MCF 10A (cell line): ENCODE measurements at regions not wholly inside any gene's neighbourhood (a gene's known extent, or its start where the extent isn't known, plus 50 kb on each side); places are given as distances from the start of the nearest gene placed in this dataset.

Experiments
- BruUV-seq: library from RNA; stranded (reverse); fragments of 400-500 nt; replicated peaks from 2 replicates; lab custom pipeline; 2021; lab: Mats Ljungman, UMichigan
- CTCF ChIA-PET: fragments of 300-600 bp; sonication (Branson Sonifier 250); formaldehyde crosslinking; extraction: SDS; loops from one replicate; lab custom pipeline; 2021; ENCODE audit warnings: antibody characterized with exemption, inconsistent platforms; lab: Yijun Ruan, JAX
- POLR2A ChIA-PET: fragments of 300-600, 350-650 bp; sonication (Branson Sonifier 250); formaldehyde crosslinking; extraction: SDS; loops from one replicate; lab custom pipeline; 2020; ENCODE audit warnings: antibody characterized with exemption, inconsistent platforms; lab: Yijun Ruan, JAX
- DNase-seq: peaks from one replicate; pipeline ENCODE4 v3.0.0-alpha.2; 2018; ENCODE audit not compliant: unreplicated experiment
- H3K27ac Mint-ChIP-seq: one replicate; pipeline ENCODE4 v1.8.0; 2022; ENCODE audit warnings: mild to moderate bottlenecking, low read depth, mixed read lengths; ENCODE audit not compliant: unreplicated experiment
- H3K27me3 Mint-ChIP-seq: one replicate; pipeline ENCODE4 v1.8.0; 2022; ENCODE audit warnings: mixed read lengths; ENCODE audit not compliant: insufficient read depth, unreplicated experiment
- H3K36me3 Mint-ChIP-seq: one replicate; pipeline ENCODE4 v1.8.0; 2022; ENCODE audit warnings: mild to moderate bottlenecking, moderate library complexity, mixed read lengths; ENCODE audit not compliant: insufficient read depth, unreplicated experiment
- H3K4me1 Mint-ChIP-seq: one replicate; pipeline ENCODE4 v1.8.0; 2022; ENCODE audit warnings: mixed read lengths; ENCODE audit not compliant: insufficient read depth, unreplicated experiment
- H3K4me3 Mint-ChIP-seq: one replicate; pipeline ENCODE4 v1.8.0; 2022; ENCODE audit warnings: mild to moderate bottlenecking, moderate library complexity, mixed read lengths; ENCODE audit not compliant: unreplicated experiment
- H3K9me3 Mint-ChIP-seq: one replicate; pipeline ENCODE4 v1.8.0; 2022; ENCODE audit warnings: mixed read lengths; ENCODE audit not compliant: unreplicated experiment
- CTCF ChIP-seq: fragments of 200-600 bp; IDR thresholded peaks from one replicate; pipeline ENCODE4 v1.8.0; 2022; ENCODE audit warnings: antibody characterized with exemption, mild to moderate bottlenecking; ENCODE audit not compliant: unreplicated experiment
- intact Hi-C: fragments of 100-400 bp; cut with micrococcal nuclease; formaldehyde crosslinking; loops from 2 replicates; pipeline ENCODE4 v1.14.1; 2022

- TF ChIP-seq CTCF = no peak
- no peak overlapping the region for H3K4me3 Mint-ChIP-seq
- no peaks in the 10 kb centered on the region for H3K4me1 Mint-ChIP-seq
- no peaks in the 10 kb centered on the region for H3K27me3 Mint-ChIP-seq
- no peaks in the 10 kb centered on the region for H3K36me3 Mint-ChIP-seq
- no peak overlapping the region for H3K27ac Mint-ChIP-seq
- H3K9me3 Mint-ChIP-seq = no peaks in the 10 kb centered on the region
- intact Hi-C loops = no loop called here
- ChIA-PET CTCF (interaction anchor here (0.7 kb wide), 1 partner anchor 15 kb away, joined by 5 read pairs; no protein-coding TSS in a partner anchor), POLR2A (no interaction called here)
- no peak for DNase-seq
- BruUV-seq = no TSS peak
These were observed 374.7 kb downstream of the TRIB2 start for GRCh38 chr2:13091455-13091854.

DNA sequence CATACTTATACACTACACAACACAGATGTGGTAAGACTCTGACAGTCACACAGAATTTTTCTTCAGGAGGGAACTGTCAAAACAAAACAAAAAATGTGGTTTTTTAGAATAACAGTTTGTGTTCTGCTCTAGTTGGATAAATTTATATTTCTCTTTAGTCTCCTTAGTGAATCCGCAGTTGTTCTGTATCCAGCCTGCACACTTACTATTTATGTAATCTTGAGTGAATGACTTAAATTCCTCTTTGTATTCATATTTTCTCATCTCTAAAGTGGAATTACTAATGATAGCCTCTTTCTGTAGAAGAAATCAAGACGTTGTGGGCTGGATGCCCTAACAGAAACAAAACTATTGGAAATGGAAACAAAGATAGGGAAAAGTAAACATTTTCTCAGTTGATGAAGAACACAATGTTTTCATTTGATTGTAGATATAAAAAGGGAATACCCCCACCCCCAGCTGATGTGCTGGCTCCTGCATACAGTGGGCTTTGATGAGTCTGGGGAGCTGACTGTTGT, 375.2 kb downstream of the TRIB2 start:
- no peaks in the 10 kb centered on the region for H3K4me1 Mint-ChIP-seq
- H3K9me3 Mint-ChIP-seq = no peaks in the 10 kb centered on the region
- ChIA-PET CTCF (interaction anchor here (0.7 kb wide), 1 partner anchor 15 kb away, joined by 5 read pairs; no protein-coding TSS in a partner anchor), POLR2A (interaction anchor here (0.6 kb wide), 1 partner anchor 146 kb away, joined by 3 read pairs; no protein-coding TSS in a partner anchor)
- intact Hi-C loops = no loop called here
- BruUV-seq = no TSS peak
- no peaks in the 10 kb centered on the region for H3K36me3 Mint-ChIP-seq
- no peak overlapping the region for H3K27ac Mint-ChIP-seq
- H3K4me3 Mint-ChIP-seq = no peak overlapping the region
- no peak for TF ChIP-seq CTCF
- no peak for DNase-seq
- no peaks in the 10 kb centered on the region for H3K27me3 Mint-ChIP-seq

- BruUV-seq = no TSS peak
- Mint-ChIP-seq H3K36me3 (no peaks in the 10 kb centered on the region), H3K27ac (no peak overlapping the region), H3K4me3 (no peak overlapping the region), H3K27me3 (no peaks in the 10 kb centered on the region), H3K4me1 (no peaks in the 10 kb centered on the region), H3K9me3 (peaks cover 4% of the 10 kb centered on the region)
- CTCF ChIA-PET = no interaction called here
- POLR2A ChIA-PET = no interaction called here
- intact Hi-C loops = no loop called here
- DNase-seq = no peak
- no peak for TF ChIP-seq CTCF
These were observed 376.8 kb downstream of the TRIB2 start for GRCh38 chr2:13093416-13093991.

GRCh38 chr2:13102397-13103063, 385.8 kb downstream of the TRIB2 start:
- ChIA-PET CTCF (interaction anchor here (1.2 kb wide), 1 partner anchor 25 kb away, joined by 4 read pairs; no protein-coding TSS in a partner anchor), POLR2A (interaction anchor here (1.4 kb wide), 1 partner anchor 10 kb away, joined by 5 read pairs; no protein-coding TSS in a partner anchor)
- intact Hi-C loops = no loop called here
- TF ChIP-seq CTCF = no peak
- Mint-ChIP-seq H3K27me3 (no peaks in the 10 kb centered on the region), H3K9me3 (peaks cover 15% of the 10 kb centered on the region), H3K27ac (no peak overlapping the region), H3K4me3 (no peak overlapping the region), H3K36me3 (no peaks in the 10 kb centered on the region), H3K4me1 (no peaks in the 10 kb centered on the region)
- no TSS peak for BruUV-seq
- DNase-seq = no peak
